Fibroblast of skin of back (primary cell): ENCODE measurements at regions not wholly inside any gene's neighbourhood (a gene's known extent, or its start where the extent isn't known, plus 50 kb on each side); places are given as distances from the start of the nearest gene placed in this dataset.

Experiments used
- DNase-seq: peaks from one replicate; pipeline ENCODE4 v3.0.0-alpha.2; 2013

DNA sequence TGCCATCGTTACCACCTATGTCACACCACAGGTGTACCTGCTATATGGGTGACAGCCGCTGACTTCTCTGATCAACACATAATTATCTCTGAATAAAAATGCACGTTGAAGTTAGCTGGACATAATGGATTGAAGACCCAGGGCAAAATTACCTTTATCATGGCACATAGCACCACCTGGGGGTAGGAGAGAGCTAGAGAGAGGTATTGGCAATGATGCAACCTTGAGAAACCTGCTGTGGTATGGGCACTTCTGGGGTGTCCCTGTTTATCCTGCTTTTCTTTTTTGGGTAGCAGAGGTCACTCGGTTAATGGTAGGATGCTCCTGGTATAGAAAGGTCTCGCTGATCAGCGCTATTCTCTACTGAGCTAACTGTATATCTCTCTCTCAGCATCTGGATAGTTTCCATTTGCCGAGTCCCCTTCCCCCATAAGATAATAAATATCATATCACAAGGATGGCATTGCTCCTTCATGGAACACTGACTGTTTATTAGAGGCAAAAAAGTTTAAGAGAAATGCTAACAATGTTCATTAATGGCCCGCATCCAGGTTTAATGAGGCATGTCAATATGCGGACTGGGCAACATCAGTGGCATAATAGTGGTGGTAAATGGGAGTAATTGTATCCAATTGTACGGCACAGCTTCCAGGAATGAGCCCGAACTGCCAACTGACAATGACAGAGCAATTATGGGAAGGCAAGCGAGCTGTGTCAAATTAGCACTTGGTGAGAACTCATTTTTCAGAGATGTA, 323.1 kb downstream of the TFEC start:
- DNase-seq: peak; percentile 22

DNA sequence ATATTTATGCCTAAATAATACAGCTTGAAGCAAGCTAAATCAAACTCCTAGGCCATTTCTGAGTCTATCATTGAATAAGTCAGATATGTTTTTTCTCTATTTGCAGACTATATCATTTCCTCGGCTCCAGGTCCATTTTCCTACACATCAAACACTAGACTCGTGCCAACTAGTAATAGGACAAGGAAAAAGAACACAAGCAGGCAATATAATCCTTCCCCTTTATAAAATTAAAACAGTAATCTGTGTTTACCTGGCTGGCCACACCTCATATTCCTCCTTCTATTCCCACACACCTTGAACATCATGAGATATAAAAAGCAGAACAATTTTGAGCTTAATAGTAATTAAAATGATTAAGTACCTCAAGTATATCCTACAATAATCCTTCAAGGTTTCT, 325.7 kb downstream of the TFEC start:
- DNase-seq: no peak

DNA sequence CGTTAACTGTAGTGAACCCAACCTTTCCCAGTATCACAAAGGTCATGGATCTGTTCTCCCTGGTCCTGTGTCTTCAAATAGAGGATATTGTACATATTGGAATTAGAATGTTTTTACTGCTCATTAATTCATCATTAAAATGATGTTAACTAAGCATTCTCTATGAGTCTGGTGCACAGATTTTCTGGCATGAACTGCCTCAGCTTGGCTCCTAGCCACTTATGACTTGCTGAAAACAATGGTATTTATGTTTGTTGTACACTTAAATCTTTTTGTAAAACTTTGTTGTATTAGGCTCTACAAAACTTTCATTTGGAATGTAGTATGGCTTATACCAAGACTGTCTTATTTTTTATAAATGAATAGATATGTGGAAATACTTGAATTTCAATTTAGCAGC, 329.4 kb downstream of the TFEC start:
- DNase-seq: no peak

DNA sequence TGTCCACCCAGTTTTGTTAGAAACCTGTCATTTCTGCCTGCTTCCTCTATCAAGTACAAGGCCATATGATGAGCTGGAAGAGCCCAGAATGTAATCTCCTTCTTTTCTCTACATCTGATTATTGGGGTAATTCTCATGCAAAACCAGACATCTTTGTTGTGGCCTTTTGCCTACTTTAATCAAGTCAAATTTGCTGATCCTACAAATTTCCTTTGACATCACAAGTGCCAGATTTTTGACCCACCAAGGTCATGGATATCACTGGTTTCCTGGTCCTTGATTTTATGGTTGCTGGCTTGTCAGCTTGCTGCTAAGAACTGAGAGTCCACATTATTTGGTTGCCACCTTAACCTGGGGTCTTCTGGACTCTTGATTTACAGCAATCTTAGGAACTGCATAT, 336.1 kb downstream of the TFEC start:
- no peak for DNase-seq

DNA sequence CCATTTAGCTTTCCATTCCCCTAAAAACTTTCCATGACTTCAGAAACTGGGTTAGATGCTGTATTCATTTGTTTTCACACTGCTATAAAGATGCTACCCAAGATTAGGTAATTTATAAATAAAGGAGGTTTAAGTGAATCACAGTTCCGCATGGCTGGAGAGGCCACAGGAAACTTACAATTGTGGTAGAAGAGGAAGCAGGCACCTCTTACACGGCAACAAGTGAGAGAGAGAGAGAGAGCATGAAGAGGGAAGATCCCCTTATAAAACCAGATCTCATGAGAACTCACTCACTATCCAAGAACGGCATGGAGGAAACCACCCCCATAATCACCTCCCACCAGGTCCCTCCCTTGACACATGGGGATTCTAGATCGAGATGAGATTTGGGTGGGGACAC, 336.8 kb downstream of the TFEC start:
- no peak for DNase-seq

DNA sequence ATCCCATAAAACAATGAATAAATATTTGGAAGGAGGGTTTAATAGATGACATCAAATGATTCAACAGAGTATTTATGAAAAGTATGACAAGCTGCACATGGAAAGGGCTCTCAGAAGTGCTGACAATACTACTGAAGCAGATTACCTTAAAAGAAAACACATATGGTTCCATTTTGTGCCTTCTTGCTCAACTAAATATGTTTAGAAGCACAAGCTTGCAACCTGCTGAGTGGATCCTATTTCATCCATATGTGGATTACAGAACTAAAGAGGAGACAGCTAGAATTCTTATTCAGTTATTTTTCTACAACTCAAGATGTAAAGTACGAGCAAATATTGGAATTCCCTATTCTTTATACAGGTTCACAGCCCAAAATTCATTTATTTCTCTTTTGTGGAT, 340.6 kb downstream of the TFEC start:
- DNase-seq: no peak

DNA sequence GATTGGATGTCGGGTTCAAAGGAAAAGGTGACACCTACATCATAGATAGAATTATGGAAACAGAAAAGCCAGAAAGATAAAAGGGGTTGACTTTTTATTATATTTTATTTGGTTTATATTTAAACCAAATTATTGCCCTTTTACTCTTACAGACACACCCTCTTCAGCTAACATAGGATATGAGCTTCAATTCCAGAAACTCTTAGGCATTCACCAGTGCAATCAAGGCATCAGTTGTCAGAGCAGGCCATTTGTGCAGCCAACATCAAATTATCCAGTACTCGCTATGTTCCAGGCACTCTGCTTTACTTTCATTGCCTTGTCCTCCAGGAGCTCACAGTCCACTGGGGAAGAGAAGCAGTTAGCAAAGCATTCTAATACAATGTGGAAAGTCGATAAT, 347.5 kb downstream of the TFEC start:
- no peak for DNase-seq

DNA sequence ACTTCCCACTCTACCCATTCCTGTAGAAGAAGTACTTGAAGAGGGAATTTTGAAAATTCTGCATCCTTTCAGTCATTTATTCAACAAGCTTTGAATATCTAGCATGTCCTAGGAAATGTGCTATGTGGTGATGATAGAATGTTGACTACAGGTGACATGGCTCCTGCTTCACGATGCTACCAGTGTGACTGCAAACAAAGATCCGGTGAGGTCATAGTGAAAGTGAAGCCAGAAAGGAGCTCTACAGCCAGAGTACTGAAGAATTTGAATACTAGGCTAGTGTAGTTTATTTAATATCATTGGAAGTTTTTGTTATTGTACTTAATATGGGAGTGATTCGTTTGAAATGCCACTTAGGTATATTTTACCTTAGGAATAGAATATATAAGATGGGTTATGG, 348.1 kb downstream of the TFEC start:
- no peak for DNase-seq

DNA sequence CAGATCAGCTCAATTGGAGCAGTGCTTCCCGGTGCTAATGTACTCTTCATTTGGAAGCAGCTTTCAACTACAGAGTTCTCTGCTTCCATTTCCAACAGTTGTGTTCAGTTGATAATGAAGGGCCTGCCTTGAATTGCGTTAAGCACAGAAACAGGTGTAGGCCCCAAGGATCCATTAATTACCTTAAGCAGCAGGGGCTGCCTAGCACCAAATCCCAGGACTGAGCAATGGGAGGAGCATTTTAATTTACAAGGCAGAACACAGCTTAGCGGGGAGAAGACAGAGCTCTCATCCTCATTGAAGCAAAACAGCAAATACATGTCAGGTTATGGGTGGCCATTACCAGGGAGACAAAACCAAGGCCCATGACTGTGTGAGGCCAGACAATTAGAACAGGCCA, 349.6 kb downstream of the TFEC start:
- no peak for DNase-seq

DNA sequence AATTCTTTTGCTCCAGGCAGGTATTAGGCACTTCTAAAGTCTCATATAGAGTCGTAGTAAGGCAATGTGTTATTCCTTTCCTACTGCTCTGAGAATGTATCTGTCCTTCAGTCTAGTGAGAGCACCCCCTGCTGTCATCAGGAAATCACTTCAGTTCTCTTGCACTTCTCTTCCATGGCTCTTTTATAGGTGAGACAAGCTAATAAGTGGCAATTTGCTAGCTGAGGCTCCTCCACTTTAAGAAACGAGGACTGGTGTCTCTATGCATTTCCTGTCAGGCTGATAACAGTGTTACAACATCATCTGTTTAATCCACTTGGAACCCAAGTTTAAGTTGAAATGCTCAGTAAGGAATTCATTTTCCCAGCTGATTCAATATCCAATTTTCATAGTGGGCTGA, 350.6 kb downstream of the TFEC start:
- peak; percentile 47 for DNase-seq

DNA sequence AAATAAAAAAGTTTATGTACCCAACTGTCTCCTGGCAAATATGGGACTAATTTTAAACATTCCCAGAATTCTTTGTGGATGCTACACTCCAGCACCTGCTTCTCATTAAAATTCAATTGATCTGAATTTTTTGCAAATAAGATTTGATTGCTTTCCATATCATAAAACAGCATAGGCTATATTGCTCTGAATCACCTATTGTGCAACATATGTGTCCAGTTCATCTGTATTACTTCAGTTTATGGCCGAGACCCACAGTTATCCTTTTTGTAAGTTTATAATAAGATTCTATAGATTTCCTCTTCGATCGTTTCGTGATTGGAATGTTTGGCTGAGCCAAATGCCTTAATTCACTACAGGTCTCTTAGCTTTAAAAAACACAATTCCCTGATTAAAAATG, 351.1 kb downstream of the TFEC start:
- no peak for DNase-seq

DNA sequence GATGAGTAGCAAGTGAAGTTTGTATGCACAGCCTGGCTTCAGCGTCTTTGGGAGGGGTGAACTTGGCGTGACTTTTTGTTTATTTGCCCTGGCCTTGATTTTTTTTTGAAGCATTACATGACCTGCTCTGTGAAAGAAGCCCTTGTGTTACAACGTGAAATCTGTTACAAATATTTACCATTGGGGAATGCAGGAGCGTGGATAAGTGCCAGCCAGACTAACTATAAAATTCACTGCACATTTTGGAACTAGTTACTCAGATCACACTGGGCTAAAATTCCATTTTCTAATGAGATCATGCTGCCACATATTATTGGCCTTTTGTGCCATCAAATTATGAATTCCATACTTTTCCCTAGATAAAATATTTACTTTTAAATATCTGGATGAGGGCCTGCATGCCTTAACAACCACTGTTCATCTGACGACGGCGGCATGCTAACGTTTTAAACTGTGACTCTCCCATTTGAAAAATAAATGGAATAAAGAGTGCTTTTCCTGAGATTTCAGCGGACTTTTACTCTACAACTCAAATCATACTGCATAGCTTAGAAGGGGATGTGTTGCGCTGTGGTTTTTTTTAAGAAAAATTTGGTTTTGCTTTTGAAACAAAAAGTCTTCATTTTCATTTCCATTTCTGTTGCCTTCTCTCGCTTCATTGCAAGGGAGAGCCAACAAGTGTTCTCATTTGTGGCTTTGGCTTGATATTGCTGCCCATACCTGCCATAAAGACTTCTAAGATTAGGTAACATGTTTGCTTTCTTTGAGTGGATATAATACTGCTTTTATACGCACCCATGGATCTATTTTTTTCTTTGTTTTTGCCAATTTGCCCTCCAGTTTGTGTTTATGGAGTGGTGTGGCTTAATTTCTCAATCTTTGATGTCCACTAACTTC, 352.2 kb downstream of the TFEC start:
- DNase-seq: peak; percentile 81

DNA sequence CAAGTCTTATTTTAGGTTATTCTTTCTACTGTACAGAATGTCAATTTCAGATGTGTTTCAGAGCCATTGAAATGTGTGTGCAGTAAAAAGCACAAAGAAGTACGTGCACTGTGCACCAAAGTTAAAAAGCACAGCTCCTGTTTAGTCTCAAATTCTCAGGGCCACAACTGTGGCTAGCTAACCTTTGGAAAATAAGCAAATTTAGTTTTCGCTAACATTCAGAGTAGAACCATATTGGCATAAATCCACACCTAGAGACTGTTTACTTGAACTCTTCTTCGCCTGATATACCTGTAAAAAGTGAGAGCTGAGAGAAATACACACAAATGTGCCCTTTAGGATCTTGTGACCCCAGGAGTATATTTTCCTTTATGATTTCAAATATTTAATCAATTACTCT, 353.9 kb downstream of the TFEC start:
- DNase-seq: no peak

DNA sequence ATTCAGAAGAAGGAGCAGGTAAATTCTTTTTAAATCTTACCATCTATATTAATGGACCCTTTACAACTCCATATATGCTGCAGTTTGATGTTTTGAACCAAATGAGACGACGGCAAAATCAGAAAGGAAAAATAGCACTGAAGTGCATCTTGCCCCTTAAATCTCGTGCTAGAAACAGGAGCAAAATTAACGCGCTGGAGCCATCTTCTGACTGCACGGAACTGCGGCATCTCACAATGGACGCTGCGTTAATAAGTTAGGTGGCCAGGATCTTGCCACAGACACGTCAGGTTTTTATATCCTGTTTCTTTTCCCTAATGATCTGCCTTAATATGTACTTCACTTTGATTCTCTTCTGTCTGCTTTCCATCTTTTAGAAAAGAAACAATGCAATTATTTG, 354.5 kb downstream of the TFEC start:
- DNase-seq: peak; percentile 31

DNA sequence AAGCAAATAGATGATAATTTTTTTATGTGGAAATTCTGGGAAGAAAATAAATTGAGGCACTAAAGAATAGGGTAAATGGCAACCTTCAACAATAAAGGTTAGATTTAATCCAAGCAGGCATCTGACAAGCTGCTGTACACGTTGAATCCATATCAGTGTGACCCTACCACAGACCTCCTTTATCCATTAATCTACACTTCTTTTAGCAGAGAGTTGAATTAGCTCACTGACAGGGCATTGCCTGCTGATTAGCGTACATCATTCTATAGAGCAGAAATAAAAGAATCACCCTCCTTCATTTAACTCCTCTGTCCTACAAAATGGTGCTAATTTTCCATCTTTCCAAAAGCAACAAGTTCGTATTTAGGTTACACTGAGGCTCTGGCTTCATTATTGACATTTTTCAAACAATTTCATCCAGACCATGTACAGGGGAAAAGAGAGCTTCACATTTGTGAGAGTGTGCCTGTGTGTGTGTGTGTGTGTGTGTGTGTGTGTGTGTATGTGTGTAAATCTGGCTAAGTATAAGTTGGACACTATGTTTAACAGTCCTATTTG, 356.0 kb downstream of the TFEC start:
- DNase-seq: no peak

DNA sequence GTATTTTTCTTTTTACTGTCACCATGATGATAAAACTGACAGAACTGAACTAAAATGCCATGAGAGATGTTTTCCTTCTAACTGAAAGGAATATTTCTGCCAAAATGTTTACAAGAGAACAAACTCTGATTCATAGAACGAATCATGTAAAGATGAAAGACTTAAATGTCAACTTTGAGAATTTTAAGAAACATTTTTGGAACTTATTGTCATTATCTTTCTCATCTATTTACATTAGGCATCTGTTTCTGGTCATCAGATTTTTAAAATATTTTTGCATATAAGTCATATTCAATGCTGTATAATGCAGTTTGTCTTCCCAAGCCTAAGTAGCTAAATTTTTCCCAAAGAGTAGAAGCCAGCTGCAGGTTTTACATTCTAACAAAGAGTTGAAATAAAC, 358.5 kb downstream of the TFEC start:
- peak; percentile 73 for DNase-seq

DNA sequence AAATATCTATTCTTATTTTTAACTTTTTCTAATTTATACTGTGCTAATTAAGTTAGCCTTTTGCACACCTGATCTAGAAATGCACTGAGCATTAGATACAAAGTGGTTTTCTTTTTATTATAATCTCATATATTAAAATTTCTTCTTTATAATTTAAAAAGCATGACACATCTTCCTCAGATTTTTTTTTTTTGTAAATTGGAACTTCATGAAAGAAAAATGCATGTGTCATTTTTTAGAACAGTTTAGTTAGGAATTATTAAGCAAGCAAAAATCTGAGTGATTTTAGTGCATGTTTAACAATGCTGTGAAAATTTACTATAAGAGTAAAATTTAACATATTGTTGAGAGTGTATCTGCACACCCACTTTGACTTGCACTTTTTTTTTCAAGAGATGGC, 367.9 kb downstream of the TFEC start:
- peak; percentile 44 for DNase-seq

DNA sequence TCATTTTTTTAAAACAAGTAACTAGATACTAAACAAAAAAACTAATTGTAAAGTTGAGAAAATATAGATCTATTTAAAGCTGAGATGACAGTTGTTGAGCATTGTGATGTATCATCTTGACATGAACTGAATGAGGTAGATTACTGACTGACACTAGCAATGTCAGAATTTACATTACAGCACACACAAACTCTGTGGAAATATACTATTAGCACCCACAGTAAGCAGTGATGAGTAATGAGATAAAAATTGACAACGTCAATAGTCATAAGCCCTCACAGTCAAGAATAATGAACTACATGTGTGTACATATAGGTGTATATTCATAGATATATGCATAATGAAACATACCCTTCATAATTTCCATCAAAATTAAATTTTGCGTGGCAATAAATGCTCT, 368.4 kb downstream of the TFEC start:
- peak; percentile 69 for DNase-seq

DNA sequence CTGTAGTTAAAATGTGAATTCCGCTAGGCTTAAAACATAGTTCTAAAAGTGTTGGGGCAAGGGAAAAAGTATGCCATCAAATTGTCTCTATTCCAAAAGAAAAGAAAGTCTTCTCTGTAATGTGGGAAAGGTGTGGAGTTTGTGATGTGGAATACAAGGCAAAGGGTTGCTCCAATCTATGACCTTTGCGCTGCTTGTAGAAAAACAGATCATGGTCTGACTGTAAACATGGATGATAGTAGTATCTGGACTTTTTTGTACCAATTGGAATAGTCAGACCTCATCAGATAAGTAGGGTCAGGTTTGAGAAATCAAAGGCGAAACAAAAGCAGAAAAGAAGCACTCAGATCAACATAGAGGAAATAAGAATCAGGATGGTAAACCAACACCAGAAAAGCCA, 372.3 kb downstream of the TFEC start:
- no peak for DNase-seq

DNA sequence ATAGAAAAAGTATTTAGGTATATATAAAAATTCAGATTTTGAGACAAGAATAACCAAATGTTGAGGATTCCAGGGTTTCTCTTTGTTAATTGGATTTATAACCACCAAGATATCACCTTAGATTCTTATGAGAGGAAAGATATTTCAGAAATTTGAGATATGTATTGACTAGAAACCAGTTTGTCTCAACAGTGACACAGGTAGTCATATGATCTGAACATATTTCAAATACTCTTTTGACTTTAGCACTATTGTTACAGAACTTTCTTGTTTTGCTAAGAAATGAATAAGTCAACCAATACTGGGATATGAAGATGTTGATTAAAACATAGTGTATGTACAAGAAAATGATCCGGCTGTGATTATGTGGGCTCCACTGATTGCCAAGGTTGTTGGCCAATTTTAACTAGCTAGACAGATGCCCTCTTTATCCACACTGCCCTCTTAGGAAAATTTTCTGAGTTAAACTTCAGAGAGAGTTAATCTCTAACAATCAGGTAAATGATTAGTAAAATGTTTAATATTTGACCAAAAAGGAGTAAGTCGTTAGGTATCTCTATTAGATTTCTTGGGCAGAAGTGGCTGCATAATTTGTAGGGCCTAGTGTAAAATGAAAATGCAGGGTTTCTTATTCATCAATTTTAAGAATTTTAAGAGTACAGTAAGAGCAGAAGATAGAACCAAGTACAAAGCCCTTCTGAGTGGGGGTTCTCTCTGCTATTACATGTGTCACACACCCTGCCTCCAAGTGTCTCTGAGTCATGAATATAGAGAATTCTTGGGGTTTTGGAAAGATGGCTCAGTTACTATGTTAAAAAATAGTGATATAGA, 376.0 kb downstream of the TFEC start:
- peak; percentile 69 for DNase-seq

DNA sequence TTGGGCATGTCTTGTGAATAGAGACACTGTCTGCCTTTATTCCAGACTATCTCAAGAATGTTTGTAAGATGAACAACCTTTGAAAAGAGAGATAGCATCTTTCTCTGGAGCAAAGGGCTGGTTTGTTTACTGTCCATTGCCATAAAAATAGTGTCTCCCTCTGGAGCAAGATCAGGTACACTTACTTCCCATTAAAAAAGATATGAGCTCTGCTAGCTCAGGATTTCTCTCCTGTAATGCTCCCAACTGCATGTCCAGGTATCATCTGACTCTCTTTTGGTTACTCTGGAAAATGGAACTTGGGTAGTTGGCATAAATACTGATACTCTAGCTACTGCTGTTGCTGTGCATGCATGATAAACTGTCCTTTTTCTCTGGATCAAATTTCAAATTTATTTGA, 381.1 kb downstream of the TFEC start:
- DNase-seq: no peak

DNA sequence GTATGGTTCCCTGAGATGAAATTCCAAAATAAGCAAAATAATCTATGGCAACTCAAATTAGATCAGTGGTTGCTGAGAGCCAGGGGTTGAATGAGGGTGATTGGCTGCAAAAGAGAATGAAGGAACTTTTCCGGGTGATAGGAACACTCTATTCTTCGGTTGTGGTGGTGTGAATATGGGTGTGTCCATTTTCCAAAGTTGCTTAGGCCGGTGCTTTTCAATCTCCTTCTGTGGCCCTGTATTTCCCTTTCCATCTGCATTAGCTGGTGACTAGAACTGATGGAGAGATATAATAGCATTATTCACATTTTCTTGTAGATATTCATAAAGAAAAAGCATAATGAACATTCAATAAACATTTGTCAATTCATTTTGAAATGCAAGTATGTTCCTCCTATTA, 382.9 kb downstream of the TFEC start:
- no peak for DNase-seq

DNA sequence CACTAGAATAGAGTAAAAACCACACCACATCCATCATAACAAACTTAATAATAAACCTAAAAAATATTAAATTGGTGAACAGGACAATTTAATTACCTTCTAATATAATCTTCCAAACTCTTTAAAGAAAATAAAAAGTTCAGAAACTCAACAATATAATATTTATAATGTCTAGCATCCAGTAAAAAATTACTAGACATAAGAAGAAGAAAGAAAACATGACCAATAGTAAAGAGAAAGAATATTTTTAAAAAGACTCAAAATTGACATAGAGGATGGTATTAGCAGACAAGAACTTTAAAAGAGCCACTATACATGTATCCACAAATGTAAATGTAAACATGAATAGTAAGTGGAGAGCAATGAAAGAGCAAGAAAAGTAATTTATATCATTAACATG, 388.4 kb downstream of the TFEC start:
- DNase-seq: no peak
